SK-N-SH (cell line): ENCODE measurements at regions not wholly inside any gene's neighbourhood (a gene's known extent, or its start where the extent isn't known, plus 50 kb on each side); places are given as distances from the start of the nearest gene placed in this dataset.

Source experiments
- CTCF ChIA-PET: fragments of 300-600, 350-600 bp; formaldehyde crosslinking; extraction: SDS; loops from one replicate; lab custom pipeline; 2021; lab: Yijun Ruan, JAX
- POLR2A ChIA-PET: fragments of 350-600 bp; sonication (Branson Sonifier 250); formaldehyde crosslinking; extraction: SDS; loops from one replicate; lab custom pipeline; 2020; ENCODE audit warnings: antibody characterized with exemption, inconsistent platforms; lab: Yijun Ruan, JAX
- DNase-seq: peaks from one replicate; pipeline ENCODE4 v3.0.0; 2012
- H2AFZ ChIP-seq: fragments of 200-600 bp; sonication (generic); 2 replicates; pipeline ENCODE4 v1.8.1; 2016; ENCODE audit warnings: antibody characterized with exemption, mild to moderate bottlenecking, low read depth
- H3F3A ChIP-seq: fragments of 200-600 bp; sonication (generic); replicated peaks from 2 replicates; pipeline ENCODE3; 2016; ENCODE audit warnings: antibody characterized with exemption, mild to moderate bottlenecking; ENCODE audit not compliant: insufficient read depth
- H3K27ac ChIP-seq, 2 experiments: fragments of 200-500 bp in 1 of 2; fragments of 200-600 bp in 1 of 2; sonication (Bioruptor generic) in 1 of 2; sonication (generic), shearing (Covaris generic) in 1 of 2; 2 replicates each; pipeline versions ENCODE4 v1.5.1 to v1.6.1; 2014 to 2016; ENCODE audit warnings: low read depth in 2 of 2, inconsistent platforms in 1 of 2, low read length in 1 of 2, mild to moderate bottlenecking in 1 of 2, mixed read lengths in 1 of 2
- H3K27me3 ChIP-seq: fragments of 200-600 bp; sonication (generic), shearing (Covaris generic); 2 replicates; pipeline ENCODE4 v1.6.1; 2016; ENCODE audit warnings: mixed run types; ENCODE audit not compliant: insufficient read depth
- H3K36me3 ChIP-seq, 2 experiments: fragments of 200-500 bp in 1 of 2; fragments of 200-600 bp in 1 of 2; sonication (Bioruptor generic) in 1 of 2; sonication (generic) in 1 of 2; replicated peaks in 1 of 2; 2 replicates each; pipeline versions ENCODE3 to v1.5.1; 2014 to 2016; ENCODE audit warnings: low read length in 1 of 2, mild to moderate bottlenecking in 1 of 2; ENCODE audit not compliant: insufficient read depth in 2 of 2, control insufficient read depth in 1 of 2
- H3K4me1 ChIP-seq, 2 experiments: fragments of 200-500 bp in 1 of 2; fragments of 200-600 bp in 1 of 2; sonication (Bioruptor generic) in 1 of 2; sonication (generic), shearing (Covaris generic) in 1 of 2; 2 replicates each; pipeline versions ENCODE4 v1.5.1 to v1.6.1; 2014 to 2016; ENCODE audit warnings: low read depth in 1 of 2, low read length in 1 of 2, mixed run types in 1 of 2; ENCODE audit not compliant: insufficient read depth in 2 of 2, control insufficient read depth in 1 of 2
- H3K4me2 ChIP-seq: fragments of 200-600 bp; sonication (generic), shearing (Covaris generic); 2 replicates; pipeline ENCODE4 v1.6.1; 2017; ENCODE audit warnings: mixed run types
- H3K4me3 ChIP-seq, 2 experiments: fragments of 200-500 bp in 1 of 2; fragments of 200-600 bp in 1 of 2; sonication (Bioruptor generic) in 1 of 2; sonication (generic), shearing (Covaris generic) in 1 of 2; 2 replicates each; pipeline versions ENCODE4 v1.5.1 to v1.8.1; 2014 to 2016; ENCODE audit warnings: low read depth in 2 of 2, inconsistent platforms in 1 of 2, low read length in 1 of 2, mild to moderate bottlenecking in 1 of 2, mixed read lengths in 1 of 2, moderate library complexity in 1 of 2
- H3K79me2 ChIP-seq: fragments of 200-600 bp; sonication (generic); 2 replicates; pipeline ENCODE4 v1.8.1; 2017; ENCODE audit warnings: mild to moderate bottlenecking; ENCODE audit not compliant: insufficient read depth
- H3K9ac ChIP-seq: fragments of 200-600 bp; sonication (generic); 2 replicates; pipeline ENCODE4 v1.6.1; 2017; ENCODE audit warnings: mixed run types
- H3K9me2 ChIP-seq: fragments of 200-600 bp; sonication (generic); 2 replicates; pipeline ENCODE4 v1.6.1; 2017; ENCODE audit warnings: mixed run types
- H3K9me3 ChIP-seq: fragments of 200-600 bp; sonication (generic); 2 replicates; pipeline ENCODE4 v1.6.1; 2017; ENCODE audit warnings: mixed run types, mild to moderate bottlenecking, moderate library complexity
- H4K20me1 ChIP-seq: fragments of 200-600 bp; sonication (generic); 2 replicates; pipeline ENCODE4 v1.6.1; 2017; ENCODE audit warnings: mild to moderate bottlenecking, mixed run types; ENCODE audit not compliant: insufficient read depth
- CTCF ChIP-seq: fragments of 200-600 bp; sonication (generic); IDR thresholded peaks from 2 replicates; pipeline ENCODE4 v1.6.1; 2017; ENCODE audit warnings: antibody characterized with exemption, mild to moderate bottlenecking, moderate library complexity
- EP300 ChIP-seq, 2 experiments: IDR thresholded peaks; 2 replicates each; pipeline versions ENCODE4 v1.4.0 to v1.6.1; 2012; ENCODE audit warnings: borderline replicate concordance in 1 of 2, low read depth in 1 of 2, low read length in 1 of 2
- FOSL2 ChIP-seq: IDR thresholded peaks from 2 replicates; pipeline ENCODE4 v1.4.0; 2012; ENCODE audit warnings: low read depth, mild to moderate bottlenecking, moderate library complexity, borderline replicate concordance
- GABPA ChIP-seq: IDR thresholded peaks from 2 replicates; pipeline ENCODE4 v1.4.0; 2012; ENCODE audit warnings: low read depth, mild to moderate bottlenecking
- IRF3 ChIP-seq: fragments of 150-350 bp; IDR thresholded peaks from 2 replicates; pipeline ENCODE4 v1.6.1; 2016; ENCODE audit warnings: mild to moderate bottlenecking, low read depth, low read length
- NRF1 ChIP-seq: IDR thresholded peaks from 2 replicates; pipeline ENCODE4 v1.6.1; 2012; ENCODE audit warnings: low read depth, mild to moderate bottlenecking, low read length
- POLR2AphosphoS5 ChIP-seq: IDR thresholded peaks from 2 replicates; pipeline ENCODE4 v1.6.1; 2012; ENCODE audit warnings: low read depth, low read length
- RFX5 ChIP-seq: IDR thresholded peaks from 2 replicates; pipeline ENCODE4 v1.6.1; 2012; ENCODE audit warnings: mild to moderate bottlenecking, improper control_type of control experiment, low read length
- RXRA ChIP-seq: IDR thresholded peaks from 2 replicates; pipeline ENCODE4 v1.4.0; 2012; ENCODE audit warnings: low read depth, mild to moderate bottlenecking, borderline replicate concordance
- USF1 ChIP-seq: IDR thresholded peaks from 2 replicates; pipeline ENCODE4 v1.4.0; 2012; ENCODE audit warnings: low read depth, borderline replicate concordance
- WGBS: methylation state at CpG from one replicate; pipeline ENCODE4 v1.1.6; 2017; ENCODE audit warnings: low lambda C conversion rate; 5-methylcytosine and 5-hydroxymethylcytosine counted together

DNA sequence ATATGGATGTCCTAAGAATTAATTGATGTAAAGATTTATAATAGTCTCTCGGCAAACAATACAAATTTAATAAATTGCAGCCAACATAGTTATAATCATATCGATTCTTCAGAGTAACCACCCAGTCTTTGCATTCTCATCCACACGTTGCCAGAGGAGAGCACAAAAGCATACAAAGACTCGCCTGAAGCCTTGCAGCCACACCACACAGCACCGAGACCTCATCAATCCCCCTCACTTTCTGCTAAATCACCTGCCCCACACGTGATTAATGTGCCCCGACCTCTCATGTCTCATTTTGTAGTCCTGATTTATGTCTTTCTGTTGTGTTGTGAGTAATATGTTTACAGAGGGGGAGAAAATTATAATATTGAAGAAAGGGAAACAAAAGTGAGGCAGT lies 510.4 kb downstream of the TRIML1 start:
- Histone ChIP-seq H3K36me3 (no peaks in the 10 kb centered on the region), H3K4me2 (no peak overlapping the region), H3K27ac (no peak overlapping the region), H3K9me2 (no peaks in the 10 kb centered on the region), H3K9me3 (no peaks in the 10 kb centered on the region), H3K4me1 (peaks cover 0 to 4% of the 10 kb centered on the region in 2 experiments; a peak in 1 of 4 replicates), H4K20me1 (no peaks in the 10 kb centered on the region), H3F3A (no peaks in the 10 kb centered on the region), H2AFZ (no peak overlapping the region), H3K79me2 (no peaks in the 10 kb centered on the region), H3K4me3 (no peak overlapping the region), H3K9ac (no peak overlapping the region), H3K27me3 (no peaks in the 10 kb centered on the region)
- DNase-seq, result no peak
- ChIA-PET POLR2A (no interaction called here), CTCF (no interaction called here)
- 42% methylated on average over 7 of the region's 7 CpGs for WGBS
- TF ChIP-seq GABPA (no peak), POLR2AphosphoS5 (no peak), RXRA (no peak), NRF1 (no peak), IRF3 (no peak), USF1 (no peak), RFX5 (no peak), FOSL2 (no peak), EP300 (IDR thresholded peaks at IDR 0.05; ENCODE audit: borderline replicate concordance in 1 of 2, low read depth in 1 of 2, low read length in 1 of 2) (no peak), CTCF (no peak)

DNA sequence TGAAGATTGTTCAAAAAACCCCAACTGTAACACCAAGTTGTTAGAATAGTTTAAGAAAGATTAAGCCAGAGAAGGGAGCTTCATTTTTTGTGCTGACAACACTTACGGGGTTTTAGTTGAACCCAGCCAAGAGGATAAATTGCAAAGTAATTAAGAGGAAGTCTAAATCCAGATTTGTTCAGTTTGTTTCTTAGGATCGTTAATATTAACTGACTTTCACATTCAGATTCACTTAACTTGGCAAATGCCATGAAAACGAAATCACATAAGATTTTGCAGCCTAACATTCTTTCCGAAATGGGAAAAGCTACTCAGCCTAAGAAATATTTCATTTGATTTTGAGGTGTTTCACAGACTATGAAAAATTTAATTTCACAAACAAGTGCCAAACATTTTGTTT lies 511.3 kb downstream of the TRIML1 start:
- WGBS, result 43% methylated on average over 4 of the region's 4 CpGs
- no peak overlapping the region for H3K27ac ChIP-seq
- DNase-seq, result no peak
- no peak overlapping the region for H3K4me2 ChIP-seq
- H3K4me3 ChIP-seq, result no peak overlapping the region
- H3K79me2 ChIP-seq, result no peaks in the 10 kb centered on the region
- H3K27me3 ChIP-seq, result no peaks in the 10 kb centered on the region
- no peak overlapping the region for H3K9ac ChIP-seq
- H3K36me3 ChIP-seq, result no peaks in the 10 kb centered on the region
- TF ChIP-seq NRF1 (no peak), FOSL2 (no peak), USF1 (no peak), RXRA (no peak)
- no peaks in the 10 kb centered on the region for H3F3A ChIP-seq
- H3K9me2 ChIP-seq, result no peaks in the 10 kb centered on the region
- ChIA-PET POLR2A (no interaction called here), CTCF (no interaction called here)
- peaks cover 0 to 4% of the 10 kb centered on the region in 2 experiments; a peak in 1 of 4 replicates for H3K4me1 ChIP-seq
- no peaks in the 10 kb centered on the region for H4K20me1 ChIP-seq
- no peak overlapping the region for H2AFZ ChIP-seq
- no peaks in the 10 kb centered on the region for H3K9me3 ChIP-seq
